MM.1S (cell line): ENCODE measurements at regions not wholly inside any gene's neighbourhood (a gene's known extent, or its start where the extent isn't known, plus 50 kb on each side); places are given as distances from the start of the nearest gene placed in this dataset.

Source experiments
- DNase-seq: peaks from one replicate; pipeline ENCODE4 v3.0.0-alpha.2; 2015
- H2AFZ ChIP-seq: fragments of 300-600 bp; sonication (generic); 2 replicates; pipeline ENCODE4 v1.6.0; 2016; ENCODE audit warnings: antibody characterized with exemption, low read length
- H3F3A ChIP-seq: fragments of 300-600 bp; sonication (generic); 2 replicates; pipeline ENCODE4 v1.6.1; 2016; ENCODE audit warnings: mild to moderate bottlenecking, antibody characterized with exemption, low read length, moderate library complexity, mixed read lengths; ENCODE audit not compliant: insufficient read depth
- H3K27ac ChIP-seq: fragments of 300-600 bp; sonication (generic); 2 replicates; pipeline ENCODE4 v1.5.1; 2016; ENCODE audit warnings: mild to moderate bottlenecking, low read length
- H3K27me3 ChIP-seq: fragments of 300-600 bp; sonication (generic); replicated peaks from 2 replicates; pipeline ENCODE4 v1.6.0; 2016; ENCODE audit warnings: low read length; ENCODE audit not compliant: insufficient read depth
- H3K36me3 ChIP-seq: fragments of 300-600 bp; sonication (generic); replicated peaks from 2 replicates; pipeline ENCODE4 v1.6.1; 2016; ENCODE audit warnings: mild to moderate bottlenecking, low read length, mixed read lengths; ENCODE audit not compliant: insufficient read depth
- H3K4me1 ChIP-seq: fragments of 300-600 bp; sonication (generic); 2 replicates; pipeline ENCODE4 v1.6.1; 2016; ENCODE audit warnings: low read length, mixed read lengths
- H3K4me2 ChIP-seq: fragments of 300-600 bp; sonication (generic); 2 replicates; pipeline ENCODE4 v1.6.0; 2016; ENCODE audit warnings: low read depth, low read length
- H3K4me3 ChIP-seq: fragments of 300-600 bp; sonication (generic); 2 replicates; pipeline ENCODE4 v1.5.1; 2016; ENCODE audit warnings: low read length, mixed read lengths
- H3K79me2 ChIP-seq: fragments of 300-600 bp; sonication (generic); 2 replicates; pipeline ENCODE4 v1.6.1; 2016; ENCODE audit warnings: mixed run types, low read length, mixed read lengths
- H3K9ac ChIP-seq: fragments of 300-600 bp; sonication (generic); 2 replicates; pipeline ENCODE4 v1.6.1; 2016; ENCODE audit warnings: low read length, mixed read lengths
- H3K9me2 ChIP-seq: fragments of 300-600 bp; sonication (generic); replicated peaks from 2 replicates; pipeline ENCODE4 v1.6.1; 2016; ENCODE audit warnings: mild to moderate bottlenecking, low read length, mixed read lengths; ENCODE audit not compliant: insufficient read depth
- H3K9me3 ChIP-seq: fragments of 300-600 bp; sonication (generic); replicated peaks from 2 replicates; pipeline ENCODE4 v1.6.1; 2016; ENCODE audit warnings: mild to moderate bottlenecking, low read length, mixed read lengths; ENCODE audit not compliant: insufficient read depth
- H4K20me1 ChIP-seq: fragments of 300-600 bp; sonication (generic); 2 replicates; pipeline ENCODE4 v1.6.1; 2016; ENCODE audit warnings: mild to moderate bottlenecking, low read length, moderate library complexity, mixed read lengths; ENCODE audit not compliant: insufficient read depth
- EZH2 ChIP-seq: fragments of 300-600 bp; sonication (generic); optimal IDR thresholded peaks from 2 replicates; pipeline ENCODE3; 2017; ENCODE audit warnings: low read depth, mild to moderate bottlenecking, antibody characterized with exemption, low read length, mixed read lengths
- EZH2phosphoT487 ChIP-seq: fragments of 300-600 bp; sonication (generic); IDR thresholded peaks from 2 replicates; pipeline ENCODE4 v1.6.1; 2018; ENCODE audit warnings: antibody characterized with exemption, low read length
- TF ChIP-seq, protein P1 (sequence below): fragments of 300-600 bp; sonication (generic); IDR thresholded peaks from 2 replicates; pipeline ENCODE4 v1.5.1; 2016; ENCODE audit warnings: antibody characterized with exemption, low read length, mixed read lengths

DNA sequence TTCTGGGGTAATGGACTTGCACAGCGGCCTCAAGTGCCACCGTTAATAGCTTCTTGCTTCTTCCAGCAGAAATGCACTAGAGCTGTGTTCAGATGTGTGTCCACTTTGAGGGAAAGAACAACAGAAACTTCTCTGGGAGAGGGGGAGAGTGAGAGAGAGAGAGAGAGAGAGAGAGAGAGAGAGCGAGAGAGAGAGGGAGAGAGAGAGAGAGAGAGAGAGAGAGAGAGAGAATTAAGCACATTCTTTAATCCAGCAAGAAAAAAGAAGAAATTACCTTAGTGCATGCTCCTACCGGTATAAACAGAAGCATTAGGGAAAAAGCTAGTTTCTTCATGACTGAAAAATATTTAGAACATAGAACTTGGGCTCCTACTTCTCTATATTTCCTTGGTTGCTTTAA lies 418.8 kb downstream of the MAN2A1 start:
- H3K27me3 ChIP-seq, result no peaks in the 10 kb centered on the region
- no peaks in the 10 kb centered on the region for H3K4me1 ChIP-seq
- TF ChIP-seq, protein P1, sequence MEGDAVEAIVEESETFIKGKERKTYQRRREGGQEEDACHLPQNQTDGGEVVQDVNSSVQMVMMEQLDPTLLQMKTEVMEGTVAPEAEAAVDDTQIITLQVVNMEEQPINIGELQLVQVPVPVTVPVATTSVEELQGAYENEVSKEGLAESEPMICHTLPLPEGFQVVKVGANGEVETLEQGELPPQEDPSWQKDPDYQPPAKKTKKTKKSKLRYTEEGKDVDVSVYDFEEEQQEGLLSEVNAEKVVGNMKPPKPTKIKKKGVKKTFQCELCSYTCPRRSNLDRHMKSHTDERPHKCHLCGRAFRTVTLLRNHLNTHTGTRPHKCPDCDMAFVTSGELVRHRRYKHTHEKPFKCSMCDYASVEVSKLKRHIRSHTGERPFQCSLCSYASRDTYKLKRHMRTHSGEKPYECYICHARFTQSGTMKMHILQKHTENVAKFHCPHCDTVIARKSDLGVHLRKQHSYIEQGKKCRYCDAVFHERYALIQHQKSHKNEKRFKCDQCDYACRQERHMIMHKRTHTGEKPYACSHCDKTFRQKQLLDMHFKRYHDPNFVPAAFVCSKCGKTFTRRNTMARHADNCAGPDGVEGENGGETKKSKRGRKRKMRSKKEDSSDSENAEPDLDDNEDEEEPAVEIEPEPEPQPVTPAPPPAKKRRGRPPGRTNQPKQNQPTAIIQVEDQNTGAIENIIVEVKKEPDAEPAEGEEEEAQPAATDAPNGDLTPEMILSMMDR, result no peak
- H3K4me2 ChIP-seq, result no peak overlapping the region
- no peaks in the 10 kb centered on the region for H4K20me1 ChIP-seq
- H3K9me2 ChIP-seq, result no peaks in the 10 kb centered on the region
- DNase-seq, result no peak
- H3K36me3 ChIP-seq, result no peaks in the 10 kb centered on the region
- no peaks in the 10 kb centered on the region for H3K79me2 ChIP-seq
- H3K9ac ChIP-seq, result no peak overlapping the region
- H3F3A ChIP-seq, result no peaks in the 10 kb centered on the region
- no peak overlapping the region for H3K27ac ChIP-seq
- no peak overlapping the region for H2AFZ ChIP-seq
- no peak overlapping the region for H3K4me3 ChIP-seq
- no peaks in the 10 kb centered on the region for H3K9me3 ChIP-seq

DNA sequence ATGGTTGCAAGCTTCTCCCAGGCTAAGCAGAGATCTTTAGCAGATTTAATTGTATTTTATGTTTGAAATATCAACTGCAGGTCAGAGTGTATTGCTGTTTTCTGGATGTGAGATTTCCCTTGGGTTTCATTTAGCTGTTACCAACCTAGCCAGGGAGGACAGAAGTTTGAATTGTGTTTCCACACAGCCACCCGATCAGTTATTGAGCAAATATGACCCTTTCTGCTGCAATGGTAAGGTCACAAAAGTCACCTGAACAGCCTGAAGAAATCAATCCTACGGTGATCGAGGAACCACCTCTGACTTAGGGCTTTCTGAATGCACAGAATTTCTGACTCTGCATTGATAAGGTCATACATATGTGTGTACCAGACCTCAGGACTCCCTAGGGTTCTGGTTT lies 419.9 kb downstream of the MAN2A1 start:
- no peaks in the 10 kb centered on the region for H3K27me3 ChIP-seq
- no peak overlapping the region for H3K4me3 ChIP-seq
- H3F3A ChIP-seq, result no peaks in the 10 kb centered on the region
- H3K9me3 ChIP-seq, result no peaks in the 10 kb centered on the region
- no peak overlapping the region for H2AFZ ChIP-seq
- no peaks in the 10 kb centered on the region for H3K4me1 ChIP-seq
- DNase-seq, result no peak
- H4K20me1 ChIP-seq, result no peaks in the 10 kb centered on the region
- TF ChIP-seq EZH2phosphoT487 (no peak), EZH2 (no peak)
- TF ChIP-seq, protein P1, result no peak
- H3K4me2 ChIP-seq, result no peak overlapping the region
- H3K9ac ChIP-seq, result no peak overlapping the region
- no peaks in the 10 kb centered on the region for H3K9me2 ChIP-seq
- H3K79me2 ChIP-seq, result no peaks in the 10 kb centered on the region
- no peaks in the 10 kb centered on the region for H3K36me3 ChIP-seq
- H3K27ac ChIP-seq, result no peak overlapping the region

GRCh38 chr5:110112348-110112747 lies 422.6 kb downstream of the MAN2A1 start:
- TF ChIP-seq EZH2 (no peak), EZH2phosphoT487 (no peak)
- TF ChIP-seq, protein P1, result no peak
- Histone ChIP-seq H3K4me1 (no peaks in the 10 kb centered on the region), H3K9me2 (no peaks in the 10 kb centered on the region), H3F3A (no peaks in the 10 kb centered on the region), H3K9me3 (no peaks in the 10 kb centered on the region), H3K27me3 (no peaks in the 10 kb centered on the region), H3K27ac (no peak overlapping the region), H4K20me1 (no peaks in the 10 kb centered on the region), H3K79me2 (no peaks in the 10 kb centered on the region), H3K9ac (no peak overlapping the region), H3K4me2 (no peak overlapping the region), H3K36me3 (no peaks in the 10 kb centered on the region), H3K4me3 (no peak overlapping the region), H2AFZ (no peak overlapping the region)
- DNase-seq, result no peak

DNA sequence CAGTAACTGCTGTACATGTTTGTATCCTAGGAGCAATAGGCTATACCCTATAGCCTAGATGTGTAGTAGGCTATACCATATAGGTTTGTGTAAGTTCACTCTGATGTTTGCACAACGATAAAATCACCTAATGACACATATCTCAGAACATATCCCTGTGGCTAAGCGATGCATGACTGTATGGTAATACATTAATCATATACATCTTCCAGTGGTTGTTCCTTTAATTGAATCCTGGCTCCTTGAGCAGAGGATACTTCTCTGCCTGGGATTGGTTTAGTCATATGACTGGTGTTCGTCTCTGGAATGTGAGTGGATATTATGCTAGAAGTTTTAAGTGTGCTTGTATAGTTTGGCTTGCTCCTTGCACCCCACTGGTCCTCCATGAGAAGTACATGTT lies 425.8 kb downstream of the MAN2A1 start:
- Histone ChIP-seq H3K4me2 (no peak overlapping the region), H3K4me1 (no peaks in the 10 kb centered on the region), H2AFZ (no peak overlapping the region), H3K9me2 (no peaks in the 10 kb centered on the region), H4K20me1 (no peaks in the 10 kb centered on the region), H3F3A (no peaks in the 10 kb centered on the region), H3K4me3 (no peak overlapping the region), H3K9ac (no peak overlapping the region), H3K9me3 (no peaks in the 10 kb centered on the region), H3K79me2 (no peaks in the 10 kb centered on the region), H3K27me3 (no peaks in the 10 kb centered on the region), H3K36me3 (no peaks in the 10 kb centered on the region), H3K27ac (no peak overlapping the region)
- TF ChIP-seq EZH2, result no peak
- TF ChIP-seq, protein P1, result no peak
- TF ChIP-seq EZH2phosphoT487, result no peak
- no peak for DNase-seq
